Hippocampal formation (tissue), 2 donors: ENCODE measurements at regions not wholly inside any gene's neighbourhood (a gene's known extent, or its start where the extent isn't known, plus 50 kb on each side); places are given as distances from the start of the nearest gene placed in this dataset.

Source experiments
- DNase-seq, 2 donors: peaks; one replicate each; lab custom pipeline; 2025; lab: John Stamatoyannopoulos, UW

DNA sequence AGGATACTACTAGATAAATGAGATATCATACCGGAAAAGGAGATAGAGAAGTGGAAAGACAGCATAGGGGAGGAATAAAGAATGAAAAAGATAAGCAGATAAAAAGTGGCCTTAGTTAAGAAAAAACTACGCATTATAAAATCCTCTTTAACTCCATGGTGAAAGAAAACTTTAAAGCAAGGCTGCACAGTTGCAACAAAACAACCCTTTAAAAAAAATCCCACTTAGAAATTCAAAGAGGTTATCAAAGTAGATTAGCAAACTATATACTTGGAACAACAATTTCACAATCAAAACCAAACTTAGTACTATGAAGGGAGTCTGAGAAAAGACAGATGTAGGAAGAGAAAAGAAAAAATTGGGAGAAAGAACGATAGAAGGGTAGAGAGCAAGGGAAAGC, 133.4 kb upstream of the OSR1 start:
- no peak for DNase-seq

DNA sequence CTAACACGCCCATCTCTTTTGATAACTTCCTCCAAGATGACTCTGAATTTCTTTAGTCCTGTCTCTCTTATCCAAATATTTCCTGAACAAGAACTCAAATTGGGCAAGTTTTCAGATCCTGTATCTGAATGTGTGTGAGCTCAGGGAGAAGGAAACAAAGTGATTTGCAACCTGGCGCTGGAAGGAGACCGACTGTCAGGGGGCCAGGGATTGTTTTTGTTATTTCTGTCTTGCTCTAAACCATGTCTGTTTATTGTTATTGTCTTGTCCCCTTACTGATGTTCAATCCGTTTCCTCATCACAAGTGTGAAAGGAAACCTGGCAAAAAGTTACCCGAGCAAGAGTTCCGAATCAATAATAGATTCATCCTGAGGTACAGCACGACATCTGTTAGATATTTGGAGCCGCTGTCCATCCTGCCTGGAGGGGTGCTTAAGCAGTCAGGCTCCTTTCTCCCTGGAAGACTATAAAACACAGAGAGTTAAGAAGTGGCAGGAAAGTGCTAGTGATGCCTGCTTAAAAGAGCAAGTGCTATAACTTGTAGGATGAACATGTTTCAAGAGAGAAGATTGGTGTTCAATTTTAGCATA, 132.5 kb upstream of the OSR1 start:
- no peak for DNase-seq

DNA sequence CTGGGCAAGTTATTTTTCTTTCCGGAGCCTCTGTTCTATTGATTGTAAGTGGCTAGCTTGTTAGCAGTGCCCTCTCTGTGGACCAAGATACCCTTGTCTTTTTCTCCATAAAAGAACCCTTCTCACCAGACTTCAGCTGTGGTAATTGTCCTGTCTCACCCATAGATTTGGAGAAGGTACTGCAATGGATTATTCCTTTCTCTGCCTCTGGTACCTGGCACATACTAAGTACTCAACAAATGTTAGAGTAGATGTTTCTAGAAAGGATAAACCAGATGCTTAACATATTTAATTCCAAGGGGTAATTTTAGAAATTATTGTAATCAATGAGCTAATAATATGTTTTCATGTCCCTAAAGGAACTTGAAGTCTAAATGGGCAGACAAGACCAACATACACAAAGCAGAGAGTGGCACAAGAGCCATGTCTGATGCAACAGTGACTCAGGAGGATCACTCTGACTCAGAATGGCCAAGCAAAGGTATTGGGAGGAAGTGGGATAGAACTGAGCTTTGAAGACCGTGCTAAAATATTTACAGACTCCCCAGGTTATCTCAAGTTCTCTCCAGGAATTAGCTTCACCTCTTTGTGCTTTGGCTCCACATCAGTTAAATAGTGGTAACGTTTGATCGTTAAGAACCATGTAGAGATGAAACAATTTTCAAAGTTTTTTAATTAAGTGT, 129.7 kb upstream of the OSR1 start:
- DNase-seq = no peak

- no peak for DNase-seq
These were observed 126.3 kb upstream of the OSR1 start for GRCh38 chr2:19484736-19485135.

GRCh38 chr2:19480673-19481072, 122.2 kb upstream of the OSR1 start:
- no peak for DNase-seq

DNA sequence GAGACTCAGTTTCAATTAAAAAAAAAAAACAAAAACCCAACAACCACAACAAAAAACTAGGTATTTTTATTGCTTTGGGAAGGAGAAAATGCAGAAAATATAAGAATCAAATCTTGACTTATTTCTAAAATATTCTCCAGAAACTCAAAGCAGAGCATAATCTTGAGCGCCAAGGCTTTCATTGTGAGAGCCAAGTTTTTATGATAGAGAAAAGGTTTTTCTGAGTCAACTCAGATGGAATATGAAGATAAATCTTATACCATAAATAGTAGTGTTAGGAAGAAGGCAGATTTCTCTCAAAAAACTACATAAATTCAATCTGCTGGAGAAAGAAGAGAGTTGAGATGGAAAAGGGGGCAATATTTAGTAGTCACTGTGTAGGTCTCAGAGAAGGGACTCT, 121.2 kb upstream of the OSR1 start:
- no peak for DNase-seq

GRCh38 chr2:19478409-19478808, 120.0 kb upstream of the OSR1 start:
- DNase-seq = no peak

DNA sequence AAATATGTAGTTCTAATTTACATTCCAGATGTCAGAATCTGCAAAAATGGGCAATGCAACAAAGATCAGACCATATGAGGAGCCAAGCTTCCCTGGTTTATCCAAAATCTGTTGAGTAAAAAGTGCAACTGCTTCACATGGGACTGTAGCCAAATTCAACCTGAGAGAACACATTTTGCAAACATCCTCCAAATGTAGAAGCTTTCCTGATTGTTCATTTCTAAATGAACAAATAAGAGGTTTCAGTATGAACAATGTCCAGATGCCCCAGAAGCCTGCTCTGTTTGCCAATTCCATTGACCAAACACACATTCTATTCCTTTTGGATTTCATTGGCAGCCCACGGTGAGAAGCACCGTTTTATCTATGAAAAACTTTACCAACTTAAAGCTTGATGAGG, 117.9 kb upstream of the OSR1 start:
- DNase-seq = no peak

DNA sequence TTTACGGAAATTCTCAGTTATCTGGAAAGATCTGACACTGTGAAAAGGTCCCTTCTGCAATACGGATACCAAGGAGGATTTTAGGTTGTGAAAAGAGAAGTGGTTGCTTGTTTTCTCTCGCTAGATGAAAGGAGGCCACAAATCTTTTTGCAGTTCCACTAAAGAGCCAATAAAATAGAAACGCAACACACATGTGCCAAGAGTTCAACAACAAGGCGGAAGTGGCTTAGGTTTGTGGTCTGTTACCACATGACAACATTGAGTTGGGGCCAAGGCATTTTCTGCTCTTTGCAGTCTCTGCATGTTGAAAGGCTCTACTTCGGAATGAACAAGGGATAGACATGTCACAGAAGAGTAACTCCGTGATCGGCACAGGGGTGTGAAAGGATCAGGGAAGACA, 115.7 kb upstream of the OSR1 start:
- DNase-seq = peak; percentile 2 to 7

GRCh38 chr2:19473350-19473749, 114.9 kb upstream of the OSR1 start:
- DNase-seq = no peak

DNA sequence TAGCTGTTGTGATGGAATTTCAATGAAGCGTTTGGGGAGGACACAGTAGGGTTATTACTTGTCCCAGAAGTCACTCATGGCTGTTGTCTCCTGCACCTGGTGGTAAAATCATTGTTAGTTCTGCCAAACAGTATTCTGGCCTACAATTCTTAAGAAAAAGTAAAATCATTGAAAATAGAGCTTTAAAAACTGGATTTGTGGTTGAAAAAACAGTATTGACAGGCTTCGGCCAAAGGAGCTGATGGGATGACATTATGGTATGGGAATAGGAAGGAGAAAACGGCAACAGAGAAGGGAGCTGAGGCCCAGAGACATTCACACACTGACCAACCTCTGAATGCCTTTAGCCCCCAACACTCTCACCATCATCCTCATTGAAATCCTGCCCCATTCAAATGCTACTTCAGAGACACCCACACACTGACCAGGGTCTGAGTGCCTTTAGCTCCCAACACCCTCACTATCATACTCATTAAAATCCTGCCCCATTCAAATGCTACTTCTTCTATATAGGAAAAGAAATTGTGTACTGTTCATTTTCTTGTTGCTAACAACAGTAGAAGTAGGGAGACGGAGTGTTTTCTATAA, 114.1 kb upstream of the OSR1 start:
- DNase-seq = no peak

DNA sequence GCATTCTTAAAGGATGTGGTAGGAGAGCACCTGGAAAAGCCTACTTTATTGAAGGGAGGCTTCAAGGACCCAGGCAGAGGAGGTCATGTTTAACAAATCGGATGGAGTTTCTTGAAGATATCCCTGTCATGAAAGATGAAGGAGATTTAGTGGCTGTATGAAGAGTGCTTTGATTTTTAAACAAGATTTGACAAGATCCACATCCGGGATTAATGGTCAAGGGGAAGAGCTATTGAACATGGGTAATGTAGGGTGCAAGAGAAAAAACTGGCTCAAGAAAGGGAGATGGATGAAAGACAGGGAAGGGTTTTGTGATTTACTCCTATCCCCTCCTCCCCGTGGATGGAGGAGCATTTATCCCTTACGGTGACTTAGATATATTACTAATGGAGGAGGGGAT, 113.1 kb upstream of the OSR1 start:
- no peak for DNase-seq

- DNase-seq = no peak
These were observed 107.6 kb upstream of the OSR1 start for GRCh38 chr2:19465978-19466377.

- no peak for DNase-seq
These were observed 103.8 kb upstream of the OSR1 start for GRCh38 chr2:19462256-19462645.

DNA sequence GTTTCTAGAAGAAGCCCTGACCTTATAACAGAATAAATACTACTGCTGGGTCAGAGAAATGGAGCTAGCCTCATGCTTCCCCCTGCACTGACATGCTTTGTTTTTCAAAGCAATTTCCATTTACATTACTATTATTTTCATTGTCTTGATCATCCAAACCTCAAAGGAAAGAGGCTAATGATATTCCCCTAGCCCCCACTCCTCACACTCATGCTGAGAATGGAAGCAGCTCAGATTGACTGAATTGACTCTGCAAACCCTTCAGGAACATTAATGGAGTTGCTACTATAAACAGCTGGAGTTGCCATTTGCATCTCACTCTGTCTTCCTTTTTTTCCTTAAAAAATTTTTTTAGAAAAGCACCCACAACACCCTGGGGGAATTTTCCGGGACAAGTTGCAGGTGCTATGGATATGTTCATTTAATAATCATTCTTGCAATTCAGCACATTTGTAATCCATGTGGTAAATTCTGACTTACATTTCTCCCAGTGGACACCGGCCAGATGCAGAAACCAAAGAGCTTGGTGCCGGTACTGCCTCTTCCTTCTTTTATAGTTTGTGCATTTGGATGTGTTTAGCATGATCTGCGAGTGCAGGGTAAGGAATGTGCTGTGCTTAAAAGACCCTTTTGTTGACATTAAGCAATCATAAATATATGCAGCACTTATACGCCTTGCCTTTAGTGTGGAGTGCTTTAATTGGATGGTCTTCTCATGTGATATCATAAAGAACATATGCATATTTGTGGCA, 103.3 kb upstream of the OSR1 start:
- DNase-seq = no peak

DNA sequence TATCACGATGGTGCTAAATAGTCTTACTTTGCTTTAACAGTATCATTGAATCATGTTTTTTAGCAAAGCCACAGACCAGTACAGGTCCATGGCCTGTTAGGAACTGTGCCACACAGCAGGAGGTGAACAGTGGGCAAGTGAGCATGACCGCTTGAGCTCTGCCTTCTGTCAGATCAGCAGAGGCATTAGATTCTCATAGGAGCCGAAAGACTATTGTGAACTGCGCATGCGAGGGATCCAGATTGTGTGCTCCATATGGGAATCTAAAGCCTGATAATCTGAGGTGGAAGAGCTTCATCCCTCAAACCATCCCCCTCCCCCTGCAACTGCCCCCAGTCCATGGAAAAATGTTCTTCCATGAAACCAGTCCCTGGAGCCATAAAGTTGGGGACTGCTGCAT, 102.3 kb upstream of the OSR1 start:
- no peak for DNase-seq

DNA sequence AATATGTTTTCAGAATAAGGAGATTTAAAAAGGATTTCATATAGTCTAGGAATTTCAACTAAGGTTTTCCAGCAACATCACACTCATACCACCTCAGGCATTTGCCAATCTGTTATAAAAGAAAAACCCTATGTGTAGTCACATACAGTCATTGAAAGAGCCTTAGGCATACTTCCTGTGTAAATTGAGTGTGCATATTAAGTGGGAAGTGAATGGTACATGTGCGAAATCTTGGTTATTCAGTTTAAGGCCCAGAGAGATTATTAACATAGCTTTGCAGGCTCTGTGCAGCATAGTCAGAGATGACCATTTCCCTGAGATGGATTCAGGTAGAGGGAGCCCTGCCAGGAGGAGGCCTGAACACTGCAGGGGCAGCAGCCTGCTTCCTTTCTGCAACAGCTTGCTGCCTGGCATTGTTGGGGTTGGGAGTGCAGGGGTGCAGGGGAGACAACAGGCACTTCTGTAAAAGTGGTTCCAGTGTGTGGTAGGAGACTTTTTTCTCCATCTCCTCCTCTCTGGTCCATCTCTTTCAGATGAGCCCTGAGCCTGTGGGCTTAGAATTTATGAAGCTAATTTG, 100.1 kb upstream of the OSR1 start:
- no peak for DNase-seq

- DNase-seq = no peak
These were observed 99.4 kb upstream of the OSR1 start for GRCh38 chr2:19457809-19458208.

DNA sequence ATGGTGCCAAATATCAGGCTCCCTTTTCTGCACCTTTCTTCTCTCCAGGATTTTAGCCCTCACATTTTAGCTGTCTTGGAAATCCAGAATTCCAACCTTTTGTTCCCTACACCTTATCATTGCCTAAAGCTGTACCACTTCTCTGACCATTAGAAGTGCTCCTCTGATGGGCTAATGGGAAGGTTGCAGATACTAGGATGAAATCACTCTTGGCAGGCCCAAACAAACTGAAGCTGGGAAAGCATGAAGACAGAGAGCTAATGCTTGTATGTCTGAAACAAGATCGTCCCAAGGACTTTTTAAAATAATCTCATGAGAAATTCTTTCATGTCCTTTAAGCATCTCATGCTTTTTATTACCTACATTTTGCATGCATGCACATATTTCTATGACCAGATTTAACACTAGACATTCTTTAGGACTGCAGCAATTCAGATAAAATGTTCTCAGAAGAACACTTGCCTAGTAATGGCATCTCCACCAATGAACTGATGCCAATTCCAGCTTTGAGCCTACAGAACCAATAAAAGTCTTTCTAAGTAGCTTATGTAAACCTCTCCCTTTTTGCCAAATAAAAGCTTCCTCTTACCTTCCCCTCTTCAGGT, 98.4 kb upstream of the OSR1 start:
- no peak for DNase-seq

- no peak for DNase-seq
These were observed 95.7 kb upstream of the OSR1 start for GRCh38 chr2:19454125-19454524.

DNA sequence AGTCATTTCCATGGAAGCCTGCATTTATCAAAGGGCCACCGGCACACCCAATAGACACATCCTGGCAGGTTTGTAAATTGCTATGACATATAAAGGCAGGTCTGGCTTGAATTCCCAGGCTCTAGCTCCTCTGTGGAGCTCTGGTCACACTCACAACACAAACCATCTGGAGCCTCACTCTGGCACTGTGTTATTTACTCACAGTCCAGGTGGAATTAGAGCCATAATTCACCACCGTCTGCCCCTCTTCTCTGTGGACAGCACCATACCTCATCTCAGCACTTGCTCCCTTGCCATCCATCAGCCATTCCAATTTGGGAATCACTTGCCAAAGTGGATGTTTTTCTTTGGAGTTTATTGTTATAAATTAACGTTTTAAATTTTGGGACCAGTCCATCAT, 84.3 kb upstream of the OSR1 start:
- DNase-seq = no peak

GRCh38 chr2:19439081-19439480, 80.7 kb upstream of the OSR1 start:
- DNase-seq = no peak
